ENCODE measurements at regions not wholly inside any gene's neighbourhood (a gene's known extent, or its start where the extent isn't known, plus 50 kb on each side); places are given as distances from the start of the nearest gene placed in this dataset.

GRCh38 chr19:30900051-30900450 lies 449.2 kb downstream of the TSHZ3 start:
- ChIA-PET POLR2A (interaction anchor here (0.6 kb wide), 1 partner anchor 257 kb away, joined by 3 read pairs; no protein-coding TSS in a partner anchor), CTCF (interaction anchor here (1.0 to 1.1 kb wide), 2 partner anchors 17 to 154 kb away, joined by 3 read pairs; no protein-coding TSS in a partner anchor)
- H3K27ac Mint-ChIP-seq: no peak overlapping the region
- TF ChIP-seq ARID4B (CRISPR knock-in tag; IDR thresholded peaks at IDR 0.05; ENCODE audit: borderline replicate concordance) (no peak), GTF2I (CRISPR knock-in tag; conservative IDR thresholded peaks at IDR 0.05) (no peak), NR3C1 (CRISPR knock-in tag; conservative IDR thresholded peaks at IDR 0.05; ENCODE audit: low read depth) (no peak), STAT6 (CRISPR knock-in tag; conservative IDR thresholded peaks at IDR 0.05; ENCODE audit: low read depth) (no peak), IRF2 (CRISPR knock-in tag; IDR thresholded peaks at IDR 0.05; ENCODE audit: borderline replicate concordance, low read depth) (no peak), SMAD3 (CRISPR knock-in tag; IDR thresholded peaks at IDR 0.05; ENCODE audit: borderline replicate concordance) (no peak), ZNF121 (CRISPR knock-in tag; IDR thresholded peaks at IDR 0.05) (no peak), TEAD4 (CRISPR knock-in tag; IDR thresholded peaks at IDR 0.05) (no peak), GABPB1 (CRISPR knock-in tag; IDR thresholded peaks at IDR 0.05) (no peak), CTCF (IDR thresholded peaks at IDR 0.05) (no peak)
- TF ChIP-seq, protein P1, sequence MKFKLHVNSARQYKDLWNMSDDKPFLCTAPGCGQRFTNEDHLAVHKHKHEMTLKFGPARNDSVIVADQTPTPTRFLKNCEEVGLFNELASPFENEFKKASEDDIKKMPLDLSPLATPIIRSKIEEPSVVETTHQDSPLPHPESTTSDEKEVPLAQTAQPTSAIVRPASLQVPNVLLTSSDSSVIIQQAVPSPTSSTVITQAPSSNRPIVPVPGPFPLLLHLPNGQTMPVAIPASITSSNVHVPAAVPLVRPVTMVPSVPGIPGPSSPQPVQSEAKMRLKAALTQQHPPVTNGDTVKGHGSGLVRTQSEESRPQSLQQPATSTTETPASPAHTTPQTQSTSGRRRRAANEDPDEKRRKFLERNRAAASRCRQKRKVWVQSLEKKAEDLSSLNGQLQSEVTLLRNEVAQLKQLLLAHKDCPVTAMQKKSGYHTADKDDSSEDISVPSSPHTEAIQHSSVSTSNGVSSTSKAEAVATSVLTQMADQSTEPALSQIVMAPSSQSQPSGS (CRISPR knock-in tag; IDR thresholded peaks at IDR 0.05; ENCODE audit: borderline replicate concordance, low read depth): no peak
- TF ChIP-seq, protein P2, sequence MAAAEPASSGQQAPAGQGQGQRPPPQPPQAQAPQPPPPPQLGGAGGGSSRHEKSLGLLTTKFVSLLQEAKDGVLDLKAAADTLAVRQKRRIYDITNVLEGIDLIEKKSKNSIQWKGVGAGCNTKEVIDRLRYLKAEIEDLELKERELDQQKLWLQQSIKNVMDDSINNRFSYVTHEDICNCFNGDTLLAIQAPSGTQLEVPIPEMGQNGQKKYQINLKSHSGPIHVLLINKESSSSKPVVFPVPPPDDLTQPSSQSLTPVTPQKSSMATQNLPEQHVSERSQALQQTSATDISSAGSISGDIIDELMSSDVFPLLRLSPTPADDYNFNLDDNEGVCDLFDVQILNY (CRISPR knock-in tag; IDR thresholded peaks at IDR 0.05): no peak
- TF ChIP-seq, protein P3, sequence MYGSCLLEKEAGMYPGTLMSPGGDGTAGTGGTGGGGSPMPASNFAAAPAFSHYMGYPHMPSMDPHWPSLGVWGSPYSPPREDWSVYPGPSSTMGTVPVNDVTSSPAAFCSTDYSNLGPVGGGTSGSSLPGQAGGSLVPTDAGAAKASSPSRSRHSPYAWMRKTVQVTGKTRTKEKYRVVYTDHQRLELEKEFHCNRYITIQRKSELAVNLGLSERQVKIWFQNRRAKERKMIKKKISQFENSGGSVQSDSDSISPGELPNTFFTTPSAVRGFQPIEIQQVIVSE (CRISPR knock-in tag; IDR thresholded peaks at IDR 0.05; ENCODE audit: borderline replicate concordance): no peak
- TF ChIP-seq, protein P4, sequence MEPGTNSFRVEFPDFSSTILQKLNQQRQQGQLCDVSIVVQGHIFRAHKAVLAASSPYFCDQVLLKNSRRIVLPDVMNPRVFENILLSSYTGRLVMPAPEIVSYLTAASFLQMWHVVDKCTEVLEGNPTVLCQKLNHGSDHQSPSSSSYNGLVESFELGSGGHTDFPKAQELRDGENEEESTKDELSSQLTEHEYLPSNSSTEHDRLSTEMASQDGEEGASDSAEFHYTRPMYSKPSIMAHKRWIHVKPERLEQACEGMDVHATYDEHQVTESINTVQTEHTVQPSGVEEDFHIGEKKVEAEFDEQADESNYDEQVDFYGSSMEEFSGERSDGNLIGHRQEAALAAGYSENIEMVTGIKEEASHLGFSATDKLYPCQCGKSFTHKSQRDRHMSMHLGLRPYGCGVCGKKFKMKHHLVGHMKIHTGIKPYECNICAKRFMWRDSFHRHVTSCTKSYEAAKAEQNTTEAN (CRISPR knock-in tag; IDR thresholded peaks at IDR 0.05): no peak
- TF ChIP-seq, protein P5, sequence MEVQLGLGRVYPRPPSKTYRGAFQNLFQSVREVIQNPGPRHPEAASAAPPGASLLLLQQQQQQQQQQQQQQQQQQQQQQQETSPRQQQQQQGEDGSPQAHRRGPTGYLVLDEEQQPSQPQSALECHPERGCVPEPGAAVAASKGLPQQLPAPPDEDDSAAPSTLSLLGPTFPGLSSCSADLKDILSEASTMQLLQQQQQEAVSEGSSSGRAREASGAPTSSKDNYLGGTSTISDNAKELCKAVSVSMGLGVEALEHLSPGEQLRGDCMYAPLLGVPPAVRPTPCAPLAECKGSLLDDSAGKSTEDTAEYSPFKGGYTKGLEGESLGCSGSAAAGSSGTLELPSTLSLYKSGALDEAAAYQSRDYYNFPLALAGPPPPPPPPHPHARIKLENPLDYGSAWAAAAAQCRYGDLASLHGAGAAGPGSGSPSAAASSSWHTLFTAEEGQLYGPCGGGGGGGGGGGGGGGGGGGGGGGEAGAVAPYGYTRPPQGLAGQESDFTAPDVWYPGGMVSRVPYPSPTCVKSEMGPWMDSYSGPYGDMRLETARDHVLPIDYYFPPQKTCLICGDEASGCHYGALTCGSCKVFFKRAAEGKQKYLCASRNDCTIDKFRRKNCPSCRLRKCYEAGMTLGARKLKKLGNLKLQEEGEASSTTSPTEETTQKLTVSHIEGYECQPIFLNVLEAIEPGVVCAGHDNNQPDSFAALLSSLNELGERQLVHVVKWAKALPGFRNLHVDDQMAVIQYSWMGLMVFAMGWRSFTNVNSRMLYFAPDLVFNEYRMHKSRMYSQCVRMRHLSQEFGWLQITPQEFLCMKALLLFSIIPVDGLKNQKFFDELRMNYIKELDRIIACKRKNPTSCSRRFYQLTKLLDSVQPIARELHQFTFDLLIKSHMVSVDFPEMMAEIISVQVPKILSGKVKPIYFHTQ (CRISPR knock-in tag; IDR thresholded peaks at IDR 0.05): no peak
- ATAC-seq (no peak), DNase-seq (ENCODE audit: low spot score) (no peak)
- peaks cover 44% of the 10 kb centered on the region for H3K4me1 Mint-ChIP-seq
- H3K9me3 Mint-ChIP-seq: peaks cover 16% of the 10 kb centered on the region
- no peaks in the 10 kb centered on the region; the same call in 1 of the 2 replicates for H3K27me3 Mint-ChIP-seq (ENCODE audit: low read depth)
- H3K4me3 Mint-ChIP-seq: no peak overlapping the region
- no peaks in the 10 kb centered on the region for H3K36me3 Mint-ChIP-seq
